Spleen (tissue), 7 donors: ENCODE measurements at regions not wholly inside any gene's neighbourhood (a gene's known extent, or its start where the extent isn't known, plus 50 kb on each side); places are given as distances from the start of the nearest gene placed in this dataset.

Source experiments
- POLR2A ChIP-seq, 3 donors: fragments of 450-650 bp; IDR thresholded peaks; one replicate each; pipeline ENCODE4 v1.5.1; 2017; ENCODE audit warnings: antibody characterized with exemption in 3 of 3, mild to moderate bottlenecking in 1 of 3
- POLR2AphosphoS5 ChIP-seq, 3 donors: sonication (generic); formaldehyde crosslinking; IDR thresholded peaks; one replicate each; pipeline ENCODE4 v1.5.1; 2017; ENCODE audit warnings: antibody characterized with exemption in 3 of 3
- TF ChIP-seq, protein P1 (sequence below), 11 experiments: fragments of 200-600 bp in 7 of 11; fragments of 450-650 bp in 4 of 11; sonication (generic) in 4 of 11; IDR thresholded peaks in 8 of 11; conservative IDR thresholded peaks in 3 of 11; 1 replicate in 7 of 11; 2 replicates in 4 of 11; pipeline versions ENCODE4 v1.4.0 to v1.8.0; 2016 to 2021; ENCODE audit warnings: antibody characterized with exemption in 11 of 11, inconsistent platforms in 4 of 11, mild to moderate bottlenecking in 1 of 11
- donor health status: DM: no; HTN: no; CAD: no; lungs with moderate emphysema.
- donor health status: DM: no; HTN: no; CAD: no.
- donor health status: DM: no; HTN: no; CAD: no.

DNA sequence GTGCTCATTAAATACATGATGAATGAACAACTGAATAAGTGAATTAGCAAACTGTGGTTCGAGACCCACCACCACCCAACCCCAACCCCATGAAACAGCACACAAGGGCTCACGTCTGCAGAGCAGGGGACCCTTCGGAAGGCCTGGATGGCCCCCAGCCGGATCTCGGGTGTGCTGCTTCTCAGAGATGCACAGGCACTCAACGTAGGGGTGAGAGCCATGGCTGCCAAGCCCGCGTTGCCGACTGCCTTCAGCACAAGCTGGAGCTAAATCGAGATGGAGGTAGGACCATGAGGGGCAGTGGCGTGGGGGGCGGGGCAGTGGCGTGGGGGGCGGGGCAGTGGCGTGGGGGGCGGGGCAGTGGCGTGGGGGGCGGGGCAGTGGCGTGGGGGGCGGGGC, 93.2 kb downstream of the LITAF start:
- TF ChIP-seq POLR2A (IDR thresholded peaks at IDR 0.05) (no peak), POLR2AphosphoS5 (IDR thresholded peaks at IDR 0.05) (no peak)
- TF ChIP-seq, protein P1, sequence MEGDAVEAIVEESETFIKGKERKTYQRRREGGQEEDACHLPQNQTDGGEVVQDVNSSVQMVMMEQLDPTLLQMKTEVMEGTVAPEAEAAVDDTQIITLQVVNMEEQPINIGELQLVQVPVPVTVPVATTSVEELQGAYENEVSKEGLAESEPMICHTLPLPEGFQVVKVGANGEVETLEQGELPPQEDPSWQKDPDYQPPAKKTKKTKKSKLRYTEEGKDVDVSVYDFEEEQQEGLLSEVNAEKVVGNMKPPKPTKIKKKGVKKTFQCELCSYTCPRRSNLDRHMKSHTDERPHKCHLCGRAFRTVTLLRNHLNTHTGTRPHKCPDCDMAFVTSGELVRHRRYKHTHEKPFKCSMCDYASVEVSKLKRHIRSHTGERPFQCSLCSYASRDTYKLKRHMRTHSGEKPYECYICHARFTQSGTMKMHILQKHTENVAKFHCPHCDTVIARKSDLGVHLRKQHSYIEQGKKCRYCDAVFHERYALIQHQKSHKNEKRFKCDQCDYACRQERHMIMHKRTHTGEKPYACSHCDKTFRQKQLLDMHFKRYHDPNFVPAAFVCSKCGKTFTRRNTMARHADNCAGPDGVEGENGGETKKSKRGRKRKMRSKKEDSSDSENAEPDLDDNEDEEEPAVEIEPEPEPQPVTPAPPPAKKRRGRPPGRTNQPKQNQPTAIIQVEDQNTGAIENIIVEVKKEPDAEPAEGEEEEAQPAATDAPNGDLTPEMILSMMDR (IDR thresholded peaks at IDR 0.05 in 8 of 11, conservative IDR thresholded peaks at IDR 0.05 in 3 of 11): no peak
